Stimulated activated CD4-positive, alpha-beta T cell treated with anti-CD3 and anti-CD28 coated beads, Interleukin-2, amount 100 ng/mL, for 24 hours (primary cell): ENCODE measurements at regions not wholly inside any gene's neighbourhood (a gene's known extent, or its start where the extent isn't known, plus 50 kb on each side); places are given as distances from the start of the nearest gene placed in this dataset.

Experiments
- DNase-seq, 2 donors: peaks; one replicate each; pipeline ENCODE4 v3.0.0-alpha.2; 2020

- no peak for DNase-seq
Measured at GRCh38 chr1:189847613-189848012, 630.1 kb downstream of the BRINP3 start.

- DNase-seq: no peak
Measured at GRCh38 chr1:189851806-189852367, 625.8 kb downstream of the BRINP3 start.

GRCh38 chr1:189859385-189859977 is 618.2 kb downstream of the BRINP3 start:
- DNase-seq: peak; percentile 19 to 28

- DNase-seq: no peak
Measured at GRCh38 chr1:189866606-189867005, 611.1 kb downstream of the BRINP3 start.

GRCh38 chr1:189868021-189868420 is 609.6 kb downstream of the BRINP3 start:
- DNase-seq: no peak

- DNase-seq: no peak
Measured at GRCh38 chr1:189874715-189875435, 602.8 kb downstream of the BRINP3 start.

- no peak for DNase-seq
Measured at GRCh38 chr1:189880135-189880534, 597.5 kb downstream of the BRINP3 start.

- no peak for DNase-seq
Measured at GRCh38 chr1:189899686-189900425, 577.8 kb downstream of the BRINP3 start.

- no peak for DNase-seq
Measured at GRCh38 chr1:189904509-189904908, 573.2 kb downstream of the BRINP3 start.

- no peak for DNase-seq
Measured at GRCh38 chr1:189908113-189908512, 569.6 kb downstream of the BRINP3 start.

GRCh38 chr1:189921613-189922012 is 556.1 kb downstream of the BRINP3 start:
- no peak for DNase-seq

GRCh38 chr1:189927641-189928040 is 550.0 kb downstream of the BRINP3 start:
- DNase-seq: no peak

GRCh38 chr1:189929501-189930099 is 548.1 kb downstream of the BRINP3 start:
- DNase-seq: no peak

GRCh38 chr1:189936861-189937260 is 540.8 kb downstream of the BRINP3 start:
- no peak for DNase-seq

- no peak for DNase-seq
Measured at GRCh38 chr1:189939967-189940366, 537.7 kb downstream of the BRINP3 start.

- DNase-seq: no peak
Measured at GRCh38 chr1:189941922-189942321, 535.7 kb downstream of the BRINP3 start.

- DNase-seq: no peak
Measured at GRCh38 chr1:189958756-189959155, 518.9 kb downstream of the BRINP3 start.

- DNase-seq: no peak
Measured at GRCh38 chr1:189960769-189961168, 516.9 kb downstream of the BRINP3 start.

- no peak for DNase-seq
Measured at GRCh38 chr1:189962181-189962580, 515.5 kb downstream of the BRINP3 start.

- DNase-seq: no peak
Measured at GRCh38 chr1:189970331-189971230, 507.1 kb downstream of the BRINP3 start.

- DNase-seq: no peak
Measured at GRCh38 chr1:189971656-189972055, 506.0 kb downstream of the BRINP3 start.

- no peak for DNase-seq
Measured at GRCh38 chr1:189977184-189977583, 500.5 kb downstream of the BRINP3 start.
